ENCODE measurements at regions not wholly inside any gene's neighbourhood (a gene's known extent, or its start where the extent isn't known, plus 50 kb on each side); places are given as distances from the start of the nearest gene placed in this dataset.

DNA sequence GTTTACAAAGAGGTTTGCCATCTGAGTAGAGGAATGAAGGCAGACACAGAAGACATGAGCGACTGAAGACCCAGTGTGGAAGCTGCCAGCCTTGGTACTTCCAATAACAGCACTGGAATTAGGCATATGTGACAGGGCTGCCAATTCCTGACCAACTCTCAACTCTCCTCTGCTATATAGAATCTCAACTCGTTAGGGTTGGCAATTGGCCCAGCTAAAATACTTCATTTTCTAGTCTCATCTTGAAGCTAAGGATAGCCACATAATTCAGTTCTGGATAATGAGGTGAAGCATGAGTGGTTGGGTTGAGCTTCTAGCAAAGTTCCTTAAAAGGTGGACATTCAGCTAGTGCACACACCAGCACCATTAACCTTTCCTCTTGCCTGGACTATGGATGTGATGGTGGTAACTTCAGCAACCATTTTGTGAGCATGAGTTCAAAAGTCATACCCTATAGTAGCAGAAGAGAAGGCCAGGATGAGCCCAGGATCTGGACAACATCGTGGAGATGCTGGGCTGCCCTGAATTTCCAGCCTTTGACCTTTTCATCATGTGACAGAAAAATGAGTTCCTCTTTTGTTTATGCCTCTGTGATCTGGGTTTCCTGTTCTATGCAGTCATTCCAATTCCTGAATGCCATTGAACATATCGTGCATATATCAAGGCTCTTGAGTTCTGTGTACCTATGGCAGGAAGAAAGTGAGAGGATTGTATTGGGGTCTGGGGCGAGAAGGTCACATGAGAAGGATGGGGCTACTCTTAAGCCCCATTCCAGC is 68.1 kb upstream of the HAAO start:
- TF ChIP-seq CTCF (IDR thresholded peaks at IDR 0.05; ENCODE audit: poor library complexity), result no peak
- no peak for TF ChIP-seq EZH2phosphoT487 (IDR thresholded peaks at IDR 0.05; ENCODE audit: low read depth, severe bottlenecking, unreplicated experiment)
- TF ChIP-seq EZH2 (IDR thresholded peaks at IDR 0.05; ENCODE audit: borderline replicate concordance), result no peak
